H9 (cell line): ENCODE measurements at regions not wholly inside any gene's neighbourhood (a gene's known extent, or its start where the extent isn't known, plus 50 kb on each side); places are given as distances from the start of the nearest gene placed in this dataset.
A peak's percentile ranks its signal among the peaks of the same experiment; 100 is the strongest.

Source experiments
- DNase-seq: peaks from one replicate; pipeline ENCODE4 v3.0.0-alpha.2; 2017
- H2AFZ ChIP-seq: one replicate; pipeline ENCODE4 v1.6.1; 2013; ENCODE audit warnings: mild to moderate bottlenecking, low read length, control low read depth, moderate library complexity
- H2AK5ac ChIP-seq: 2 replicates; pipeline ENCODE4 v1.6.1; 2013; ENCODE audit warnings: low read length, control low read depth, mixed read lengths; ENCODE audit not compliant: insufficient read length
- H2BK120ac ChIP-seq: one replicate; pipeline ENCODE4 v1.6.1; 2013; ENCODE audit warnings: low read depth, mild to moderate bottlenecking, low read length, control low read depth, inconsistent platforms; ENCODE audit not compliant: poor library complexity, severe bottlenecking
- H2BK12ac ChIP-seq: 2 replicates; pipeline ENCODE4 v1.6.1; 2013; ENCODE audit warnings: low read length, control low read depth, mixed read lengths, low read depth; ENCODE audit not compliant: insufficient read length
- H2BK15ac ChIP-seq: 2 replicates; pipeline ENCODE4 v1.6.1; 2013; ENCODE audit warnings: low read depth, low read length, control low read depth
- H2BK20ac ChIP-seq: one replicate; pipeline ENCODE4 v1.6.1; 2013; ENCODE audit warnings: low read depth, mild to moderate bottlenecking, low read length, control low read depth, inconsistent platforms; ENCODE audit not compliant: poor library complexity, severe bottlenecking
- H2BK5ac ChIP-seq: 2 replicates; pipeline ENCODE4 v1.6.1; 2013; ENCODE audit warnings: low read length, control low read depth, mixed read lengths; ENCODE audit not compliant: insufficient read length
- H3K14ac ChIP-seq: 2 replicates; pipeline ENCODE4 v1.6.1; 2013; ENCODE audit warnings: low read length, control low read depth; ENCODE audit not compliant: insufficient read depth
- H3K18ac ChIP-seq: 2 replicates; pipeline ENCODE4 v1.6.1; 2013; ENCODE audit warnings: low read depth, mild to moderate bottlenecking, mixed read lengths, low read length, control low read depth; ENCODE audit not compliant: insufficient read length
- H3K23ac ChIP-seq: 2 replicates; pipeline ENCODE4 v1.6.1; 2013; ENCODE audit warnings: low read length, control low read depth, mixed read lengths, low read depth; ENCODE audit not compliant: insufficient read length
- H3K23me2 ChIP-seq: 2 replicates; pipeline ENCODE4 v1.6.1; 2013; ENCODE audit warnings: low read depth, mild to moderate bottlenecking, mixed read lengths, low read length, control low read depth; ENCODE audit not compliant: insufficient read length, poor library complexity, severe bottlenecking
- H3K27ac ChIP-seq: 2 replicates; pipeline ENCODE4 v1.5.1; 2013; ENCODE audit warnings: low read length, control low read depth, mixed read lengths, low read depth; ENCODE audit not compliant: insufficient read length
- H3K27me3 ChIP-seq: 2 replicates; pipeline ENCODE4 v1.6.1; 2013; ENCODE audit warnings: low read length, control low read depth, inconsistent platforms; ENCODE audit not compliant: insufficient read depth
- H3K4ac ChIP-seq: 2 replicates; pipeline ENCODE4 v1.6.1; 2013; ENCODE audit warnings: low read depth, mild to moderate bottlenecking, control low read depth, inconsistent platforms, low read length, moderate library complexity
- H3K4me1 ChIP-seq: 2 replicates; pipeline ENCODE4 v1.6.1; 2013; ENCODE audit warnings: low read length, control low read depth, inconsistent platforms; ENCODE audit not compliant: insufficient read depth
- H3K4me2 ChIP-seq: 2 replicates; pipeline ENCODE4 v1.6.1; 2013; ENCODE audit warnings: low read length, control low read depth, mixed read lengths; ENCODE audit not compliant: insufficient read length, insufficient read depth
- H3K56ac ChIP-seq: 2 replicates; pipeline ENCODE4 v1.6.1; 2013; ENCODE audit warnings: low read depth, mild to moderate bottlenecking, mixed read lengths, low read length, control low read depth; ENCODE audit not compliant: insufficient read length
- H3K79me1 ChIP-seq: 2 replicates; pipeline ENCODE4 v1.6.1; 2013; ENCODE audit warnings: low read depth, mild to moderate bottlenecking, moderate library complexity, low read length, control low read depth, inconsistent platforms; ENCODE audit not compliant: insufficient read depth, poor library complexity, severe bottlenecking
- H3K79me2 ChIP-seq: 2 replicates; pipeline ENCODE4 v1.6.1; 2013; ENCODE audit warnings: low read length, control low read depth, inconsistent platforms; ENCODE audit not compliant: insufficient read depth
- H3K9ac ChIP-seq: 2 replicates; pipeline ENCODE4 v1.6.1; 2013; ENCODE audit warnings: low read length, control low read depth, mixed read lengths; ENCODE audit not compliant: insufficient read length; ENCODE audit errors: extremely low read depth
- H3K9me3 ChIP-seq: one replicate; pipeline ENCODE4 v1.6.1; 2013; ENCODE audit warnings: low read depth, low read length, inconsistent platforms; ENCODE audit not compliant: control insufficient read depth
- H3T11ph ChIP-seq: one replicate; pipeline ENCODE4 v1.6.1; 2013; ENCODE audit warnings: mild to moderate bottlenecking, low read length, control low read depth, inconsistent platforms
- H4K20me1 ChIP-seq: one replicate; pipeline ENCODE4 v1.6.1; 2013; ENCODE audit not compliant: control insufficient read depth, insufficient read length, insufficient read depth
- H4K5ac ChIP-seq: 2 replicates; pipeline ENCODE4 v1.6.1; 2013; ENCODE audit warnings: low read depth, mild to moderate bottlenecking, mixed read lengths, low read length, control low read depth; ENCODE audit not compliant: insufficient read length
- H4K8ac ChIP-seq: replicated peaks from 2 replicates; pipeline ENCODE4 v1.6.1; 2013; ENCODE audit warnings: low read length, control low read depth, mixed read lengths, low read depth; ENCODE audit not compliant: insufficient read length
- H4K91ac ChIP-seq: 2 replicates; pipeline ENCODE4 v1.6.1; 2013; ENCODE audit warnings: low read depth, mild to moderate bottlenecking, moderate library complexity, mixed read lengths, low read length, control low read depth; ENCODE audit not compliant: insufficient read length
- H3K27ac Mint-ChIP-seq, 3 experiments: 2 replicates in 2 of 3; 3 replicates in 1 of 3; pipeline ENCODE4 v1.8.0; 2020 to 2021; ENCODE audit warnings: mixed read lengths in 3 of 3, mild to moderate bottlenecking in 1 of 3, moderate library complexity in 1 of 3
- H3K27me3 Mint-ChIP-seq: 2 replicates; pipeline ENCODE4 v1.8.0; 2021; ENCODE audit warnings: low read depth, mild to moderate bottlenecking, moderate library complexity, mixed read lengths
- H3K36me3 Mint-ChIP-seq, 3 experiments: 2 replicates in 2 of 3; 3 replicates in 1 of 3; pipeline ENCODE4 v1.8.0; 2020 to 2021; ENCODE audit warnings: low read depth in 3 of 3, mixed read lengths in 3 of 3; ENCODE audit not compliant: insufficient read depth in 1 of 3
- H3K4me1 Mint-ChIP-seq, 2 experiments: 2 replicates each; pipeline ENCODE4 v1.8.0; 2020; ENCODE audit warnings: mixed read lengths in 2 of 2
- H3K4me3 Mint-ChIP-seq, 2 experiments: 2 replicates in 1 of 2; 3 replicates in 1 of 2; pipeline ENCODE4 v1.8.0; 2020 to 2021; ENCODE audit warnings: mild to moderate bottlenecking in 2 of 2, mixed read lengths in 2 of 2, moderate library complexity in 1 of 2
- H3K9me3 Mint-ChIP-seq, 2 experiments: 2 replicates in 1 of 2; 3 replicates in 1 of 2; pipeline ENCODE4 v1.8.0; 2020; ENCODE audit warnings: mild to moderate bottlenecking in 2 of 2, mixed read lengths in 2 of 2, moderate library complexity in 1 of 2
- CTCF ChIP-seq: fragments of 200-600 bp; sonication (generic); conservative IDR thresholded peaks from 3 replicates; pipeline ENCODE4 v1.8.0; 2021; ENCODE audit warnings: antibody characterized with exemption, mild to moderate bottlenecking
- WGBS: extraction: QIAGEN DNeasy Blood & Tissue Kit; methylation state at CpG from one replicate; pipeline ENCODE4 v1.1.7; 2013; ENCODE audit warnings: missing lambda C conversion rate, low lambda C conversion rate, mixed read lengths; ENCODE audit not compliant: insufficient read length; ENCODE audit errors: extremely low coverage; 5-methylcytosine and 5-hydroxymethylcytosine counted together

DNA sequence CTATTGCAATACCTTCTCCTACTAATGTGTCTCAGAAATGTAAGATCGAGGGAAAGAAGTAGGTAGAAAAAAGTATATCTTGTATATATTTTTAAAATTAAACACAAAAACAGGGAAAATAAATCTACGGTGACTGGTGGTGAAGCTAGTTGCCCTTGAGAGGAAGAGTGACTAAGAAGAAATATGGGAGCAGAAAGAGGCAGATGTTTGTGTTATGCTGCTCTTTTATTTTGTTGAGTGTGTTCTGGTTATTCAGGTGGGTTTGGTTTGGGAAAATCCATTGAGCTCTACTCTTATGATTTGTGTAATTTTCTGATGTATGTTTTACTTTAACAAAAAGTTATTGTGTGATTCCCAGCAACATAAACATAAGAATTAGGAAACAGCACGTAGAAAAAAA is 444.9 kb upstream of the B3GALT2 start:
- H2BK120ac ChIP-seq, result no peak overlapping the region
- H3K27me3 Mint-ChIP-seq, result no peaks in the 10 kb centered on the region
- H3K4ac ChIP-seq, result no peak overlapping the region
- no peak for DNase-seq
- no peaks in the 10 kb centered on the region for H3K9me3 ChIP-seq
- H3K14ac ChIP-seq, result no peak overlapping the region
- H3K9me3 Mint-ChIP-seq, result no peaks in the 10 kb centered on the region
- no peak overlapping the region for H4K5ac ChIP-seq
- no peaks in the 10 kb centered on the region for H3K36me3 Mint-ChIP-seq
- no peaks in the 10 kb centered on the region for H3K79me2 ChIP-seq
- WGBS, result no CpG with 5 or more reads among the region's 3 CpGs
- H3K4me2 ChIP-seq, result no peak overlapping the region
- H3K4me3 Mint-ChIP-seq, result no peak overlapping the region
- no peak overlapping the region for H3T11ph ChIP-seq
- H3K56ac ChIP-seq, result no peak overlapping the region
- no peak overlapping the region for H4K8ac ChIP-seq
- no peak overlapping the region for H2BK20ac ChIP-seq
- H2BK15ac ChIP-seq, result no peak overlapping the region
- no peak overlapping the region for H3K23ac ChIP-seq
- no peak overlapping the region for H3K9ac ChIP-seq
- no peaks in the 10 kb centered on the region for H3K4me1 ChIP-seq
- no peak overlapping the region for H3K27ac ChIP-seq
- no peaks in the 10 kb centered on the region for H3K27me3 ChIP-seq
- no peak overlapping the region for H4K91ac ChIP-seq
- no peaks in the 10 kb centered on the region for H3K23me2 ChIP-seq
- peak overlapping the region in 1 of 3 experiments; percentile 55; a peak in 1 of 7 replicates for H3K27ac Mint-ChIP-seq
- no peak for TF ChIP-seq CTCF
- H2AK5ac ChIP-seq, result no peak overlapping the region
- H4K20me1 ChIP-seq, result no peaks in the 10 kb centered on the region
- no peak overlapping the region for H2BK5ac ChIP-seq
- no peak overlapping the region for H2BK12ac ChIP-seq
- H3K18ac ChIP-seq, result no peak overlapping the region
- no peak overlapping the region for H2AFZ ChIP-seq
- H3K4me1 Mint-ChIP-seq, result peaks cover 14 to 15% of the 10 kb centered on the region in 2 experiments
- no peaks in the 10 kb centered on the region for H3K79me1 ChIP-seq
